ENCODE measurements at regions not wholly inside any gene's neighbourhood (a gene's known extent, or its start where the extent isn't known, plus 50 kb on each side); places are given as distances from the start of the nearest gene placed in this dataset.

- no peak for DNase-seq
These were observed 283.0 kb upstream of the ITGA1 start for GRCh38 chr5:52504584-52505240.

GRCh38 chr5:52517667-52518066 is 270.0 kb upstream of the ITGA1 start:
- no peak for DNase-seq

- no peak for DNase-seq
These were observed 267.5 kb upstream of the ITGA1 start for GRCh38 chr5:52520171-52520570.

GRCh38 chr5:52521236-52521635 is 266.5 kb upstream of the ITGA1 start:
- DNase-seq = no peak

- no peak for DNase-seq
These were observed 264.0 kb upstream of the ITGA1 start for GRCh38 chr5:52523701-52524100.

GRCh38 chr5:52531105-52531504 is 256.6 kb upstream of the ITGA1 start:
- no peak for DNase-seq

- no peak for DNase-seq
These were observed 244.1 kb upstream of the ITGA1 start for GRCh38 chr5:52543594-52543993.

- no peak for DNase-seq
These were observed 243.0 kb upstream of the ITGA1 start for GRCh38 chr5:52544738-52545137.

- DNase-seq = no peak
These were observed 233.4 kb upstream of the ITGA1 start for GRCh38 chr5:52554293-52554692.

- peak; percentile 18 for DNase-seq
These were observed 227.3 kb upstream of the ITGA1 start for GRCh38 chr5:52560366-52560765.

- DNase-seq = no peak
These were observed 225.2 kb upstream of the ITGA1 start for GRCh38 chr5:52562473-52562872.

- DNase-seq = no peak
These were observed 223.1 kb upstream of the ITGA1 start for GRCh38 chr5:52564587-52564986.

- DNase-seq = no peak
These were observed 210.2 kb upstream of the ITGA1 start for GRCh38 chr5:52577546-52577945.

- peak; percentile 48 for DNase-seq
These were observed 208.3 kb upstream of the ITGA1 start for GRCh38 chr5:52579391-52579790.

GRCh38 chr5:52580921-52581320 is 206.8 kb upstream of the ITGA1 start:
- no peak for DNase-seq

- no peak for DNase-seq
These were observed 205.4 kb upstream of the ITGA1 start for GRCh38 chr5:52582313-52582712.

- DNase-seq = no peak
These were observed 200.6 kb upstream of the ITGA1 start for GRCh38 chr5:52587131-52587530.

- DNase-seq = no peak
These were observed 190.1 kb upstream of the ITGA1 start for GRCh38 chr5:52597625-52598024.

- DNase-seq = no peak
These were observed 188.7 kb upstream of the ITGA1 start for GRCh38 chr5:52598968-52599367.

GRCh38 chr5:52603778-52604554 is 183.8 kb upstream of the ITGA1 start:
- DNase-seq = no peak

- no peak for DNase-seq
These were observed 182.1 kb upstream of the ITGA1 start for GRCh38 chr5:52605317-52606313.

- no peak for DNase-seq
These were observed 180.4 kb upstream of the ITGA1 start for GRCh38 chr5:52607227-52607824.

GRCh38 chr5:52620315-52620714 is 167.4 kb upstream of the ITGA1 start:
- DNase-seq = no peak

Measured in NCI-H510A treated with DMSO at 0.1 percent for 48 hours (cell line).